ENCODE measurements at regions not wholly inside any gene's neighbourhood (a gene's known extent, or its start where the extent isn't known, plus 50 kb on each side); places are given as distances from the start of the nearest gene placed in this dataset.

DNA sequence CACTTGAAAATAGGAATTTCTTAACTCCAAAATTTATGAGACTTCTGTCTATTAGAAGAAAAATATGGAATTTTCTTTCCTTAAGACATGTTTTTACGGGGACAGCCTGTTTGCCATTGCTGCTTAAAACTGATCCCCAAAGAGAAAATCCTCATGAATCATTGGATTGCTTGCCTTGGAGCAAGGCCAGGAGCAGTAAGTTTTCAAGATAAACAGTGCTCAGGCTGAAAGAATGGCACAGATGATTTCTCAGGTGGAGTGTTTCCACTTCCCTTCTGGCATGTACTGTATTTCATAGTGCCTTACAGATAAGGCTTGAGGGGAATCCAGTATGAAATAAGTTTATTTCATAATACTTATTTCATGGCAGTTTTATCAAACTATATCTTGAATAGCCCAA, 74.3 kb upstream of the MMADHC start:
- Histone ChIP-seq H4K20me1 (ENCODE audit: control insufficient read depth, extremely low read depth, insufficient read depth, low read length) (no peaks in the 10 kb centered on the region), H3K36me3 (ENCODE audit: control insufficient read depth, insufficient read depth, low read length) (no peaks in the 10 kb centered on the region), H3K4me3 (replicated peaks in 1 of 4; ENCODE audit: control extremely low read depth in 1 of 4, insufficient read depth in 1 of 4, low read depth in 3 of 4, low read length in 4 of 4) (no peak overlapping the region), H3K79me2 (ENCODE audit: control insufficient read depth, insufficient read depth, low read length) (no peaks in the 10 kb centered on the region), H3K4me1 (ENCODE audit: control insufficient read depth, extremely low read depth, insufficient read depth, low read length) (no peaks in the 10 kb centered on the region), H3K4me2 (ENCODE audit: extremely low read depth, insufficient read depth, low read length) (no peak overlapping the region), H3K27me3 (ENCODE audit: control insufficient read depth, insufficient read depth, low read length) (no peaks in the 10 kb centered on the region), H2AFZ (ENCODE audit: low read length) (no peak overlapping the region), H3K9me3 (ENCODE audit: control insufficient read depth, insufficient read depth, low read depth, low read length) (no peaks in the 10 kb centered on the region), H3K27ac (ENCODE audit: insufficient read depth, low read length) (no peak overlapping the region), H3K9ac (ENCODE audit: insufficient read depth, low read length) (no peak overlapping the region)
- TF ChIP-seq EZH2 (IDR thresholded peaks at IDR 0.05; ENCODE audit: low read length, missing control alignments), result no peak
- TF ChIP-seq, protein P1, sequence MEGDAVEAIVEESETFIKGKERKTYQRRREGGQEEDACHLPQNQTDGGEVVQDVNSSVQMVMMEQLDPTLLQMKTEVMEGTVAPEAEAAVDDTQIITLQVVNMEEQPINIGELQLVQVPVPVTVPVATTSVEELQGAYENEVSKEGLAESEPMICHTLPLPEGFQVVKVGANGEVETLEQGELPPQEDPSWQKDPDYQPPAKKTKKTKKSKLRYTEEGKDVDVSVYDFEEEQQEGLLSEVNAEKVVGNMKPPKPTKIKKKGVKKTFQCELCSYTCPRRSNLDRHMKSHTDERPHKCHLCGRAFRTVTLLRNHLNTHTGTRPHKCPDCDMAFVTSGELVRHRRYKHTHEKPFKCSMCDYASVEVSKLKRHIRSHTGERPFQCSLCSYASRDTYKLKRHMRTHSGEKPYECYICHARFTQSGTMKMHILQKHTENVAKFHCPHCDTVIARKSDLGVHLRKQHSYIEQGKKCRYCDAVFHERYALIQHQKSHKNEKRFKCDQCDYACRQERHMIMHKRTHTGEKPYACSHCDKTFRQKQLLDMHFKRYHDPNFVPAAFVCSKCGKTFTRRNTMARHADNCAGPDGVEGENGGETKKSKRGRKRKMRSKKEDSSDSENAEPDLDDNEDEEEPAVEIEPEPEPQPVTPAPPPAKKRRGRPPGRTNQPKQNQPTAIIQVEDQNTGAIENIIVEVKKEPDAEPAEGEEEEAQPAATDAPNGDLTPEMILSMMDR (conservative IDR thresholded peaks at IDR 0.05 in 1 of 2, IDR thresholded peaks at IDR 0.05 in 1 of 2; ENCODE audit: low read depth in 1 of 2, low read length in 2 of 2), result no peak
- DNase-seq (ENCODE audit: low read depth in 2 of 2), result peak; percentile 41 to 87

DNA sequence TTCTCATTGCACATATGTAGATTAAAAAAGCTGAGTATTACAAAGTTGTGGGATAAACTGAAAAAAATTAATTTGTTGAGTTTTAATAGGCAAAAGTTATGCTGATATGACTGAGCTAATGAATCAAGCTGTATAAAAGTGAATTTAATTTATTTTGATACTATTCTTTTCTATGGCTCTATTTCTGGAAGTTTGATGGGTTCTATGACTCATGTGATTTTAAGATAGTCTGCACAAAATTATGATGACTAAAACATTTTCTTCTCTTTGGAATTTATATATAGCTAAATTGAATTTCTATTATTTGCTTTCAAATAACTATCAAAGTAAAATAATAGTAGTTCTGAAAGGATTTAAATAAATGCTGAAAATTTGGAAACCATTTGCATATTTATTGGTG, 71.0 kb upstream of the MMADHC start:
- Histone ChIP-seq H3K9ac (ENCODE audit: insufficient read depth, low read length) (no peak overlapping the region), H3K9me3 (ENCODE audit: control insufficient read depth, insufficient read depth, low read depth, low read length) (no peaks in the 10 kb centered on the region), H3K36me3 (ENCODE audit: control insufficient read depth, insufficient read depth, low read length) (no peaks in the 10 kb centered on the region), H3K27ac (ENCODE audit: insufficient read depth, low read length) (no peak overlapping the region), H3K4me1 (ENCODE audit: control insufficient read depth, extremely low read depth, insufficient read depth, low read length) (no peaks in the 10 kb centered on the region), H3K4me2 (ENCODE audit: extremely low read depth, insufficient read depth, low read length) (no peak overlapping the region), H3K79me2 (ENCODE audit: control insufficient read depth, insufficient read depth, low read length) (no peaks in the 10 kb centered on the region), H3K4me3 (replicated peaks in 1 of 4; ENCODE audit: control extremely low read depth in 1 of 4, insufficient read depth in 1 of 4, low read depth in 3 of 4, low read length in 4 of 4) (no peak overlapping the region), H4K20me1 (ENCODE audit: control insufficient read depth, extremely low read depth, insufficient read depth, low read length) (no peaks in the 10 kb centered on the region), H2AFZ (ENCODE audit: low read length) (no peak overlapping the region), H3K27me3 (ENCODE audit: control insufficient read depth, insufficient read depth, low read length) (no peaks in the 10 kb centered on the region)
- DNase-seq (ENCODE audit: low read depth in 2 of 2), result no peak
- TF ChIP-seq, protein P1 (conservative IDR thresholded peaks at IDR 0.05 in 1 of 2, IDR thresholded peaks at IDR 0.05 in 1 of 2; ENCODE audit: low read depth in 1 of 2, low read length in 2 of 2), result no peak
- TF ChIP-seq EZH2 (IDR thresholded peaks at IDR 0.05; ENCODE audit: low read length, missing control alignments), result no peak

DNA sequence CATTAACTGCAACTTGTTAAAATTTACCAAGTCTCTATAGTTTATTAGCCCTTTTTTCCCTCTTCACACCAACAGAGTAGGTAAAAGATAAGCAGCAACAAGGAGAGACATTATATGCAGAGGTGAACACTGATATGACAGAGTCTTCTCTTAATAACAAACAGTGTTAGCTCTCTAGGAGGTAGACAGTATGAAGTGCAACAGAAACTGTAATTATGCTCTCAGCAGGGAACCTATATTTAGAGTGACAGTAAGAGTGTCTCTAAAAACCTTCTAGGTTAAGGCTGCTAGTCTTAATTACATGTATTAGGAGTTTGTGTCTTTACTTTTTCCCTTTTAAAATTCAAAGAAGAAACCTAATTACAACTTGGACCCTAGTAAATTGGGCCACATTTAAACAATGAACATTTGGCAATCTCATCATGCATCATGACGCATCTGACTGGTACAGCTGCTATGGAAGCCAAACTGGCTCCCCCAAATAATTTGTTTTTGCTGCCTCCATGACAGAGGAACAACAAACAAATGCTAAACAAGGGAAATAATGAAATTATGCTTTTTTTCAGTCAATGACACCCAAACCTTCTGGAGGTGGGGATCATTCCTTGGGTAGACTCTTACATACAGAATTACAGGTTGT, 69.9 kb upstream of the MMADHC start:
- Histone ChIP-seq H3K4me3 (replicated peaks in 1 of 4; ENCODE audit: control extremely low read depth in 1 of 4, insufficient read depth in 1 of 4, low read depth in 3 of 4, low read length in 4 of 4) (no peak overlapping the region), H3K79me2 (ENCODE audit: control insufficient read depth, insufficient read depth, low read length) (no peaks in the 10 kb centered on the region), H3K4me2 (ENCODE audit: extremely low read depth, insufficient read depth, low read length) (no peak overlapping the region), H3K27me3 (ENCODE audit: control insufficient read depth, insufficient read depth, low read length) (no peaks in the 10 kb centered on the region), H3K4me1 (ENCODE audit: control insufficient read depth, extremely low read depth, insufficient read depth, low read length) (no peaks in the 10 kb centered on the region), H2AFZ (ENCODE audit: low read length) (no peak overlapping the region), H4K20me1 (ENCODE audit: control insufficient read depth, extremely low read depth, insufficient read depth, low read length) (no peaks in the 10 kb centered on the region), H3K9ac (ENCODE audit: insufficient read depth, low read length) (no peak overlapping the region), H3K9me3 (ENCODE audit: control insufficient read depth, insufficient read depth, low read depth, low read length) (no peaks in the 10 kb centered on the region), H3K36me3 (ENCODE audit: control insufficient read depth, insufficient read depth, low read length) (no peaks in the 10 kb centered on the region), H3K27ac (ENCODE audit: insufficient read depth, low read length) (no peak overlapping the region)
- no peak for DNase-seq (ENCODE audit: low read depth in 2 of 2)
- TF ChIP-seq, protein P1 (conservative IDR thresholded peaks at IDR 0.05 in 1 of 2, IDR thresholded peaks at IDR 0.05 in 1 of 2; ENCODE audit: low read depth in 1 of 2, low read length in 2 of 2), result no peak
- TF ChIP-seq EZH2 (IDR thresholded peaks at IDR 0.05; ENCODE audit: low read length, missing control alignments), result no peak

Measured in fibroblast of lung (primary cell).